Esophagus muscularis mucosa (tissue), 4 donors: ENCODE measurements at regions not wholly inside any gene's neighbourhood (a gene's known extent, or its start where the extent isn't known, plus 50 kb on each side); places are given as distances from the start of the nearest gene placed in this dataset.
A peak's percentile ranks its signal among the peaks of the same experiment; 100 is the strongest.

Experiments used
- DNase-seq: peaks from one replicate; pipeline ENCODE4 v3.0.0-alpha.2; 2017; ENCODE audit errors: extremely low spot score
- H3K27ac ChIP-seq, 4 donors: fragments of 200-600 bp; sonication (generic); replicated peaks in 1 of 4; 1 replicate in 3 of 4; 2 replicates in 1 of 4; pipeline ENCODE4 v1.5.1; 2016 to 2019; ENCODE audit warnings: mild to moderate bottlenecking in 1 of 4
- H3K27me3 ChIP-seq, 4 donors: fragments of 200-600 bp; sonication (generic); one replicate each; pipeline versions ENCODE4 v1.5.1 to v1.6.0; 2016 to 2019
- H3K36me3 ChIP-seq, 4 donors: fragments of 200-600 bp; sonication (generic); one replicate each; pipeline ENCODE4 v1.5.1; 2016 to 2019
- H3K4me1 ChIP-seq, 4 donors: fragments of 200-600 bp; sonication (generic); one replicate each; pipeline ENCODE4 v1.5.1; 2016 to 2019
- H3K4me3 ChIP-seq, 4 donors: fragments of 200-600 bp; sonication (generic); 1 replicate in 2 of 4; 2 replicates in 2 of 4; pipeline ENCODE4 v1.5.1; 2016 to 2019; ENCODE audit warnings: mild to moderate bottlenecking in 4 of 4, moderate library complexity in 1 of 4
- H3K9me3 ChIP-seq, 4 donors: fragments of 200-600 bp; sonication (generic); 1 replicate in 3 of 4; 2 replicates in 1 of 4; pipeline ENCODE4 v1.5.1; 2016 to 2019
- EP300 ChIP-seq: sonication (generic); formaldehyde crosslinking; IDR thresholded peaks from one replicate; pipeline ENCODE4 v1.6.1; 2017; ENCODE audit warnings: antibody characterized with exemption
- POLR2A ChIP-seq: fragments of 450-650 bp; IDR thresholded peaks from one replicate; pipeline ENCODE4 v1.6.1; 2017; ENCODE audit warnings: antibody characterized with exemption, moderate library complexity, mild to moderate bottlenecking, low read depth
- POLR2AphosphoS5 ChIP-seq, 2 donors: sonication (generic); formaldehyde crosslinking; IDR thresholded peaks; one replicate each; pipeline ENCODE4 v1.6.1; 2017; ENCODE audit warnings: antibody characterized with exemption in 2 of 2
- WGBS: methylation state at CpG from one replicate; pipeline ENCODE4 v1.1.5; 2018; 5-methylcytosine and 5-hydroxymethylcytosine counted together
- intact Hi-C: fragments of 100-400 bp; cut with DNase I; formaldehyde crosslinking; loops from one replicate; pipeline ENCODE4 v1.15.1; 2023
- TF ChIP-seq, protein P1 (sequence below), 3 experiments: fragments of 200-600 bp in 2 of 3; fragments of 450-650 bp in 1 of 3; sonication (generic) in 2 of 3; IDR thresholded peaks; one replicate each; pipeline ENCODE4 v1.5.1; 2017 to 2019; ENCODE audit warnings: antibody characterized with exemption in 3 of 3, mild to moderate bottlenecking in 2 of 3, moderate library complexity in 1 of 3

DNA sequence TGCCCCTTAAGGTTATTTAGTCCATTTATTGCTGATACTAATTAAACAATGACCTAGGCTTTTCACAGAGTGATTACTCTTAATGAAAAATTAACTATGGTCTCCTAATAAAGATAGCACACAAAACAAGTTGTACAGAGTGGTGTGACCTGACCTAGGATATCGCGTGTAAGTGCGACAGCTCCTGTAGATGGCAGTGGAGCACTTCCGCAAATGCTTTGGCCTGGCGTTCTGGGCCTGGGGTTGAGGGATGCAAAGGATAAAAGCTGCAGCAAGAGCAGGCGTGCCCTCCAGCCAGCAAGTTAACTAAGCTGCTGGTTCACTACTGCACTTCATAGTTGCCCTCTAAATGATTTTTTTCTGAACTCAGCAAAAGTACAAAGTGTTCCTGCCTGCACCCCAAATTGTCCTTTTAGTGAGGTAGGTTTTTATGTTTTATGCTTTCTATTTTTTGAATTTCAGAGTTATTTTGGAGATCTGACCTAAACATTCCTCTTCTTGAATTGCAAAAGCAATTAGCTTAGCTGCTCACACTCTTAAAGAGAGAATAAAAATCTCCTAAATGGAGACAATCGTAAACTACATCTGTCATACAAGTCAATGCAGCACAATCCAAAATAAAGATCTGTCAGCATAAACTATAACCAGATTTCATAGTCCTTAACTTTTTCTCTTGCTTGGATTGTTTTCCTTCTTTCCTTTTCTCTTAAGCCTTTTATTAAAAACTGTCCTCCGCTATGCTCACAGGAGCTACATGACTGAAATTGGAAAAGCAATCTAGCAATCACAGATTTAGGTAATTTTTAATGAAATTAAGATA is 379.6 kb downstream of the LRIG3 start:
- TF ChIP-seq POLR2AphosphoS5 (IDR thresholded peaks at IDR 0.05) (peak; percentile 24 to 56), POLR2A (no peak)
- TF ChIP-seq, protein P1, sequence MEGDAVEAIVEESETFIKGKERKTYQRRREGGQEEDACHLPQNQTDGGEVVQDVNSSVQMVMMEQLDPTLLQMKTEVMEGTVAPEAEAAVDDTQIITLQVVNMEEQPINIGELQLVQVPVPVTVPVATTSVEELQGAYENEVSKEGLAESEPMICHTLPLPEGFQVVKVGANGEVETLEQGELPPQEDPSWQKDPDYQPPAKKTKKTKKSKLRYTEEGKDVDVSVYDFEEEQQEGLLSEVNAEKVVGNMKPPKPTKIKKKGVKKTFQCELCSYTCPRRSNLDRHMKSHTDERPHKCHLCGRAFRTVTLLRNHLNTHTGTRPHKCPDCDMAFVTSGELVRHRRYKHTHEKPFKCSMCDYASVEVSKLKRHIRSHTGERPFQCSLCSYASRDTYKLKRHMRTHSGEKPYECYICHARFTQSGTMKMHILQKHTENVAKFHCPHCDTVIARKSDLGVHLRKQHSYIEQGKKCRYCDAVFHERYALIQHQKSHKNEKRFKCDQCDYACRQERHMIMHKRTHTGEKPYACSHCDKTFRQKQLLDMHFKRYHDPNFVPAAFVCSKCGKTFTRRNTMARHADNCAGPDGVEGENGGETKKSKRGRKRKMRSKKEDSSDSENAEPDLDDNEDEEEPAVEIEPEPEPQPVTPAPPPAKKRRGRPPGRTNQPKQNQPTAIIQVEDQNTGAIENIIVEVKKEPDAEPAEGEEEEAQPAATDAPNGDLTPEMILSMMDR (IDR thresholded peaks at IDR 0.05): peak; percentile 75 to 80 (median 79)
- 24% methylated on average over 8 of the region's 8 CpGs for WGBS
- no peaks in the 10 kb centered on the region for H3K27me3 ChIP-seq
- intact Hi-C loops: loop anchor here (1.0 kb wide), 1 partner anchor 547 kb away; no protein-coding TSS in a partner anchor
- H3K27ac ChIP-seq: peak overlapping the region in 2 of 4 donors; percentile 15 to 44
- H3K9me3 ChIP-seq: no peaks in the 10 kb centered on the region
- no peak overlapping the region for H3K4me3 ChIP-seq
- peaks cover 0 to 32% (median 22%) of the 10 kb centered on the region in 4 donors for H3K4me1 ChIP-seq
- no peak for DNase-seq
- H3K36me3 ChIP-seq: no peaks in the 10 kb centered on the region

DNA sequence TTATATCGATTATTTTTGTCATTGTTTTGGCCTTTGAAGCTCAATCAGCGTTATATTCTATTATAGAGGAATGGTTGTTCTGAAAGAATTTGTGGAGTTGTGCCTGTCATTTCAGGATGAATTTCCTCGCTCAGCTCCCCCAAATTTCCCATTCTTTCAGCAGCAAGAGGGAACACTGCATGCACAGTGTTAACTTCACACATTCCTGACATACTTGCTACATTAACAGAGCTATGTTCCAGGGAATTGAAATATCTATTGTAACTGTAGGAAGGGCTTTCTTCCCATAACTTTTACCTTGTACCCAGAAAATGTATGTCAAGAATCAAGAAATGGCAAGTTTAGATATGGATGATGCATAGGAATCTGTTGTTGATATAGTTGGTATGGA is 379.0 kb downstream of the LRIG3 start:
- peak overlapping the region in 2 of 4 donors; percentile 15 to 44 for H3K27ac ChIP-seq
- no peak for DNase-seq
- no peak overlapping the region for H3K4me3 ChIP-seq
- H3K36me3 ChIP-seq: no peaks in the 10 kb centered on the region
- TF ChIP-seq POLR2A (no peak), POLR2AphosphoS5 (IDR thresholded peaks at IDR 0.05) (no peak), EP300 (no peak)
- TF ChIP-seq, protein P1 (IDR thresholded peaks at IDR 0.05): no peak
- no peaks in the 10 kb centered on the region for H3K27me3 ChIP-seq
- intact Hi-C loops: no loop called here
- 85% methylated on average over 3 of the region's 3 CpGs for WGBS
- H3K9me3 ChIP-seq: no peaks in the 10 kb centered on the region
- H3K4me1 ChIP-seq: peaks cover 0 to 32% (median 22%) of the 10 kb centered on the region in 4 donors

DNA sequence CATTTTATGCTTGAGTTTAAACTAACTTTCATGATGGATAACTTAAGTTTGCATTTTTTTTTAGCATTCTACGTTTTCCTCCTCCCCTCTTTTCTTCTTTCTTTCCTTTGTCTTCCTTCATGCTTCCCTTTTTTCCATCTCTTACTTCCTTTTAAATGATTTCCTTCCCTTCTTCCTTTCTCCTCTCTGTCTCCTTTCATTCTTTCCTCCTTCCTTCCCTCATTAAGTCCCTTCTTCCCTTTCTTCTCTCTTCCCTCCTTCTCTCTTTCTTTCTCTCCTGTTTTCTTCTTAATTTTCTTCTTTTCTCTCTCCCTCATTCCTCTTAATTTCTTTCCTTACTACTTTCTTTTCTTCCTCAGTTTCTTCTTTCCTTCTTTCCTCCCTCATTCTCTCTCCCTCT is 376.0 kb downstream of the LRIG3 start:
- no peak for DNase-seq
- intact Hi-C loops: no loop called here
- H3K4me3 ChIP-seq: no peak overlapping the region
- WGBS: 77% methylated on average over 1 of the region's 1 CpG
- H3K36me3 ChIP-seq: no peaks in the 10 kb centered on the region
- no peaks in the 10 kb centered on the region for H3K27me3 ChIP-seq
- TF ChIP-seq POLR2AphosphoS5 (IDR thresholded peaks at IDR 0.05): no peak
- no peak for TF ChIP-seq POLR2A
- TF ChIP-seq, protein P1 (IDR thresholded peaks at IDR 0.05): no peak
- TF ChIP-seq EP300: no peak
- peaks cover 0 to 18% (median 12%) of the 10 kb centered on the region in 4 donors for H3K4me1 ChIP-seq
- H3K27ac ChIP-seq: no peak overlapping the region
- H3K9me3 ChIP-seq: no peaks in the 10 kb centered on the region

DNA sequence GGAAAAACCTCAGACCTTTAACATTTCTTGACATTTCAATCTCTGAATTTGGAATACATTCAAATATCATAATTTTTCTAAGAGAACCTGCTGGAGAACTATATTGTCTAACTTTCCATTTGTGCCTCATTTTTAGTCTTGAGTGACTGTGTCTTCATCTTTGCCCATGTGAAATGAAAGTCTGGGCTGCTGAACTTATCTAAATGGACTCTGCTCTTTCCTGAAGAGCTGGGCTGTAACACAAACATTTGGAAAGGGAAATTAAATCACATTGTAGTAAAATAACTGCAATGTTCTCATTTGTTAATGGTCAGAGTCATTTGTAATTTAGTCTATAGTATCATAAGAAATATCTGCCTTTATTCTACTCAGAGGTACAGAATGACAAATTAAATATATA is 373.1 kb downstream of the LRIG3 start:
- DNase-seq: no peak
- no peaks in the 10 kb centered on the region for H3K27me3 ChIP-seq
- no peak overlapping the region for H3K27ac ChIP-seq
- H3K36me3 ChIP-seq: no peaks in the 10 kb centered on the region
- no peaks in the 10 kb centered on the region for H3K4me1 ChIP-seq
- no peaks in the 10 kb centered on the region for H3K9me3 ChIP-seq
- intact Hi-C loops: no loop called here
- H3K4me3 ChIP-seq: no peak overlapping the region
- TF ChIP-seq, protein P1 (IDR thresholded peaks at IDR 0.05): no peak
- TF ChIP-seq POLR2AphosphoS5 (IDR thresholded peaks at IDR 0.05): no peak
- no peak for TF ChIP-seq POLR2A
- TF ChIP-seq EP300: no peak
